ENCODE measurements at regions not wholly inside any gene's neighbourhood (a gene's known extent, or its start where the extent isn't known, plus 50 kb on each side); places are given as distances from the start of the nearest gene placed in this dataset.
"Not testable (repeated sequence)": the region's sequence is repeated elsewhere in the genome, so short reads cannot be mapped to it uniquely, and the experiment has no call there.

DNA sequence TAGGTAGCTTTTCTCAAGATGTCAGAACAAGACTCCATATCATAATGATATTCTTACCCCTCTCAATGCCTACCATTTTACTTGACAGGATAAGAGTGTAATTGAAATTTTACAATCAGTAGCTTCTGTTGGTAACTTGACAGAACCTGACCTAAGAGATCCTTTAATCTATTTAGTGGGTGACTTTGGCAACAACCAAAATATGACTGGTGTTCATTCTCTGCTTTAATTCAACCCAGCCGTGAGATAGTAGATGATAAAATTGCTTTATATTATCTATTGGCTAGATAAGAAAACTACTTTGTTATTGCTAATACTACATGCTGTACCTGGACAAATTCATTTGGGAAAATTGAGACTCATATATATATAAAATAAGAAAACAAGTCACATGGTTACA lies 770.2 kb upstream of the NXPH2 start (continued):
- TF ChIP-seq, protein P1, sequence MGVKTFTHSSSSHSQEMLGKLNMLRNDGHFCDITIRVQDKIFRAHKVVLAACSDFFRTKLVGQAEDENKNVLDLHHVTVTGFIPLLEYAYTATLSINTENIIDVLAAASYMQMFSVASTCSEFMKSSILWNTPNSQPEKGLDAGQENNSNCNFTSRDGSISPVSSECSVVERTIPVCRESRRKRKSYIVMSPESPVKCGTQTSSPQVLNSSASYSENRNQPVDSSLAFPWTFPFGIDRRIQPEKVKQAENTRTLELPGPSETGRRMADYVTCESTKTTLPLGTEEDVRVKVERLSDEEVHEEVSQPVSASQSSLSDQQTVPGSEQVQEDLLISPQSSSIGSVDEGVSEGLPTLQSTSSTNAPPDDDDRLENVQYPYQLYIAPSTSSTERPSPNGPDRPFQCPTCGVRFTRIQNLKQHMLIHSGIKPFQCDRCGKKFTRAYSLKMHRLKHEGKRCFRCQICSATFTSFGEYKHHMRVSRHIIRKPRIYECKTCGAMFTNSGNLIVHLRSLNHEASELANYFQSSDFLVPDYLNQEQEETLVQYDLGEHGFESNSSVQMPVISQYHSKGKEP (tag by site-specific recombination; IDR thresholded peaks at IDR 0.05) = no peak
- TF ChIP-seq ZNF776 (tag by site-specific recombination; IDR thresholded peaks at IDR 0.05; ENCODE audit: borderline replicate concordance) = no peak
- TF ChIP-seq ZNF211 (tag by site-specific recombination; IDR thresholded peaks at IDR 0.05; ENCODE audit: low read depth) = no peak
- TF ChIP-seq, protein P2, sequence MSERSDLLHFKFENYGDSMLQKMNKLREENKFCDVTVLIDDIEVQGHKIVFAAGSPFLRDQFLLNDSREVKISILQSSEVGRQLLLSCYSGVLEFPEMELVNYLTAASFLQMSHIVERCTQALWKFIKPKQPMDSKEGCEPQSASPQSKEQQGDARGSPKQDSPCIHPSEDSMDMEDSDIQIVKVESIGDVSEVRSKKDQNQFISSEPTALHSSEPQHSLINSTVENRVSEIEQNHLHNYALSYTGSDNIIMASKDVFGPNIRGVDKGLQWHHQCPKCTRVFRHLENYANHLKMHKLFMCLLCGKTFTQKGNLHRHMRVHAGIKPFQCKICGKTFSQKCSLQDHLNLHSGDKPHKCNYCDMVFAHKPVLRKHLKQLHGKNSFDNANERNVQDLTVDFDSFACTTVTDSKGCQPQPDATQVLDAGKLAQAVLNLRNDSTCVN (tag by site-specific recombination; optimal IDR thresholded peaks at IDR 0.05) = no peak
- no peak for TF ChIP-seq ZSCAN30 (tag by site-specific recombination; IDR thresholded peaks at IDR 0.05)
- no peak for TF ChIP-seq ZNF555 (tag by site-specific recombination; conservative IDR thresholded peaks at IDR 0.05)

DNA sequence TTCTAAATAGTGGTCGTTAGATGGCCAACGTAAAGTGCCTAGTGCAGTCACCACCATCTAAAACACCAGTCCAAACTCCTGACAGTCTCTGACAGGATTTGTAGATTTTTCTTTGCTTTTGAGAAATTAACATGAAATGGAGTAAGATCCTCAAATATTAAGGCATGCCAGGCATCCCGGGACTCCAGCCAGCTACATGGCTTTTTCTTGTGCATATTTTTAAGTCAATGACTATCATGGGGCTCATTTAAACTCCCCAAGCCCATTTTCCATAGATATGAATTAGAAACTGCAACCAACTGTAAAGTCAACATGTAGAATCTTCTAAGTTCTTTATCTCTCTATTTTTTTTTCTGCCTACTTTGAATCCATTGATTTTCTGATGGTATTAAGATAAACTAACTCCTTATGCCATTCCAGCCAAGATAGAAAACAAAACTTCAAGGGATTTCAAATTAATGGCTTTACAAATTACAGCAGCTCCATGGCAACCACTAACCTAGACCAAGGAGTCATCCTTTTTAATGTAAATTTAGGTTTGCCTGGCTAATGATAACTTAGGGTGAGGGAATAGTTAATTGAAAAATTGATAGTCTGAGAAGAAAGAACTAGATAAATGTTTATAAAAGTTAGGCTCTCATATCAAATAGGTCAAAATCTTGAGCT lies 764.1 kb upstream of the NXPH2 start:
- ChIA-PET CTCF (no interaction called here), POLR2A (no interaction called here)
- Histone ChIP-seq H3K9me3 (ENCODE audit: control insufficient read depth, insufficient read depth, low read depth, low read length) (no peaks in the 10 kb centered on the region), H3K36me3 (ENCODE audit: control insufficient read depth in 2 of 2, insufficient read depth in 1 of 2, low read length in 2 of 2) (no peaks in the 10 kb centered on the region), H3K4me3 (ENCODE audit: low read depth, low read length) (no peak overlapping the region), H3K27ac (ENCODE audit: extremely low read depth, low read depth, low read length) (no peak overlapping the region), H3K4me1 (ENCODE audit: control insufficient read depth, insufficient read depth, low read length) (no peaks in the 10 kb centered on the region)
- TF ChIP-seq ZNF146 (tag by site-specific recombination; IDR thresholded peaks at IDR 0.05) (no peak), TRIM28 (IDR thresholded peaks at IDR 0.05; ENCODE audit: borderline replicate concordance, low read length) (peak; percentile 11; the same call in 1 of the 2 replicates), PRDM1 (tag by site-specific recombination; IDR thresholded peaks at IDR 0.05) (no peak), TCF7L2 (IDR thresholded peaks at IDR 0.05; ENCODE audit: borderline replicate concordance, low read depth, low read length) (peak; percentile 78; the same call in 1 of the 2 replicates)

DNA sequence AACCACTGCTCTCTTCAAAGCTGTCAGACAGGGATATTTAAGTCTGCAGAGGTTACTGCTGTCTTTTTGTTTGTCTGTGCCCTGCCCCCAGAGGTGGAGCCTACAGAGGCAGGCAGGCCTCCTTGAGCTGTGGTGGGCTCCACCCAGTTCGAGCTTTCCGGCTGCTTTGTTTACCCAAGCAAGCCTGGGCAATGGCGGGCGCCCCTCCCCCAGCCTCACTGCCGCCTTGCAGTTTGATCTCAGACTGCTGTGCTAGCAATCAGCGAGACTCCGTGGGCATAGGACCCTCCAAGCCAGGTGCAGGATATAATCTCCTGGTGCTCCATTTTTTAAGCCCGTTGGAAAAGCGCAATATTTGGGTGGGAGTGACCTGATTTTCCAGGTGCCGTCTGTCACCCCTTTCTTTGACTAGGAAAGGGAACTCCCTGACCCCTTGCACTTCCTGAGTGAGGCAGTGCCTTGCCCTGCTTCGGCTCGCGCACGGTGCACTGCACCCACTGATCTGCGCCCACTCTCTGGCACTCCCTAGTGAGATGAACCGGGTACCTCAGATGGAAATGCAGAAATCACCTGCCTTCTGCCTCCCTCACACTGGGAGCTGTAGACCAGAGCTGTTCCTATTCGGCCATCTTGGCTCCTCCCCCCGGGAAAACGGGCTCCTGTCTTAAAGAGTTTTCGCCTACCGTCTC lies 758.3 kb upstream of the NXPH2 start:
- CTCF ChIA-PET; H3K4me1 ChIP-seq (ENCODE audit: control insufficient read depth, insufficient read depth, low read length); H3K4me3 ChIP-seq (ENCODE audit: low read depth, low read length); H3K9me3 ChIP-seq (ENCODE audit: control insufficient read depth, insufficient read depth, low read depth, low read length); POLR2A ChIA-PET; H3K36me3 ChIP-seq (ENCODE audit: control insufficient read depth in 2 of 2, insufficient read depth in 1 of 2, low read length in 2 of 2); H3K27ac ChIP-seq (ENCODE audit: extremely low read depth, low read depth, low read length): not testable (repeated sequence)

- ChIA-PET POLR2A (interaction anchor here (0.7 kb wide), 1 partner anchor 106 kb away, joined by 5 read pairs; no protein-coding TSS in a partner anchor), CTCF (no interaction called here)
- Histone ChIP-seq H3K36me3 (ENCODE audit: control insufficient read depth in 2 of 2, insufficient read depth in 1 of 2, low read length in 2 of 2) (no peaks in the 10 kb centered on the region), H3K9me3 (ENCODE audit: control insufficient read depth, insufficient read depth, low read depth, low read length) (no peaks in the 10 kb centered on the region), H3K4me1 (ENCODE audit: control insufficient read depth, insufficient read depth, low read length) (peaks cover 11% of the 10 kb centered on the region), H3K27ac (ENCODE audit: extremely low read depth, low read depth, low read length) (no peak overlapping the region), H3K4me3 (ENCODE audit: low read depth, low read length) (no peak overlapping the region)
- TF ChIP-seq FEZF1 (tag by site-specific recombination; IDR thresholded peaks at IDR 0.05) (peak; percentile 61), ZNF843 (tag by site-specific recombination; IDR thresholded peaks at IDR 0.05) (peak; percentile 94), ZNF174 (tag by site-specific recombination; IDR thresholded peaks at IDR 0.05) (no peak), PRDM6 (tag by site-specific recombination; IDR thresholded peaks at IDR 0.05) (peak; percentile 46; the same call in 1 of the 2 replicates), ZNF140 (tag by site-specific recombination; IDR thresholded peaks at IDR 0.05) (no peak), TCF7L2 (IDR thresholded peaks at IDR 0.05; ENCODE audit: borderline replicate concordance, low read depth, low read length) (peak; percentile 86), ZNF366 (tag by site-specific recombination; conservative IDR thresholded peaks at IDR 0.05) (no peak), ZXDB (tag by site-specific recombination; IDR thresholded peaks at IDR 0.05) (peak; percentile 88), SETDB1 (IDR thresholded peaks at IDR 0.05; ENCODE audit: insufficient read length, low read length) (peak; percentile 33), SCRT2 (tag by site-specific recombination; IDR thresholded peaks at IDR 0.05) (no peak), ZNF114 (tag by site-specific recombination; IDR thresholded peaks at IDR 0.05) (no peak), ZNF654 (tag by site-specific recombination; IDR thresholded peaks at IDR 0.05; ENCODE audit: low read depth) (no peak), RBAK (tag by site-specific recombination; IDR thresholded peaks at IDR 0.05) (no peak), ZNF335 (tag by site-specific recombination; conservative IDR thresholded peaks at IDR 0.05) (0 out of 2 replicates have a peak, but pooled peaks have one; percentile 20)
- TF ChIP-seq, protein P3, sequence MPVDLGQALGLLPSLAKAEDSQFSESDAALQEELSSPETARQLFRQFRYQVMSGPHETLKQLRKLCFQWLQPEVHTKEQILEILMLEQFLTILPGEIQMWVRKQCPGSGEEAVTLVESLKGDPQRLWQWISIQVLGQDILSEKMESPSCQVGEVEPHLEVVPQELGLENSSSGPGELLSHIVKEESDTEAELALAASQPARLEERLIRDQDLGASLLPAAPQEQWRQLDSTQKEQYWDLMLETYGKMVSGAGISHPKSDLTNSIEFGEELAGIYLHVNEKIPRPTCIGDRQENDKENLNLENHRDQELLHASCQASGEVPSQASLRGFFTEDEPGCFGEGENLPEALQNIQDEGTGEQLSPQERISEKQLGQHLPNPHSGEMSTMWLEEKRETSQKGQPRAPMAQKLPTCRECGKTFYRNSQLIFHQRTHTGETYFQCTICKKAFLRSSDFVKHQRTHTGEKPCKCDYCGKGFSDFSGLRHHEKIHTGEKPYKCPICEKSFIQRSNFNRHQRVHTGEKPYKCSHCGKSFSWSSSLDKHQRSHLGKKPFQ (tag by site-specific recombination; IDR thresholded peaks at IDR 0.05) = peak; percentile 62; the same call in 1 of the 2 replicates
Observed at GRCh38 chr2:139529080-139529479, 748.9 kb upstream of the NXPH2 start.
